ENCODE measurements at regions not wholly inside any gene's neighbourhood (a gene's known extent, or its start where the extent isn't known, plus 50 kb on each side); places are given as distances from the start of the nearest gene placed in this dataset.

DNA sequence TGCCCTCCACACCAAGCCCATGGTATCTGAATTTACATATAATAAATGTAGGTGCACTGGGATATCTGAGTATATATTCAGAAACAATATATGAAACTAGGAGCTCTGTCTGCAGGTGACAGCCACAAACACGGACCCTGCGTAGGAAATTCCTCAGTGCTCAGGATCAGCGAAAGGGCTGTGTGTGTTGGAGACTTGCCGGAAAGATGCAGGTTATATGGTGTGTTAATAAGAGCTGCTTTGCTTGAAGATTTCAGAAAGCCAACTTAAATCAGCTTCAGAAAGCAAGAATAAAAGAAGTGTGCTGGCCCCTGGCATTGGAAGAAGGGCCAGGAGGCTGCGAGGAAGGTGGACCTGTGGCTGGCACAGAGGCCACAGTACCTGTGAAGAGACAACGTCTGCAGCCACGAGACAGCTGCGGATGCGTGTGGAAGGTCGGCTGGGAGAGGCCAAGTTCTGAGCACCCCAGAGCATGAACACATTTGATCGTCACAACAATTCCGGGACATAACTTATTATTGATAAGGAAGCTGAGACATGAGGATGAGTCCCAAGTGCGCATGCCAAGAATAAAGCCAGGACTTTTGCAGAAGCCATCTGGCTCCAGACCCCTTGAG lies 183.2 kb downstream of the DLL1 start:
- no peaks in the 10 kb centered on the region for H4K20me1 ChIP-seq (ENCODE audit: insufficient read depth)
- TF ChIP-seq GABPA (IDR thresholded peaks at IDR 0.05; ENCODE audit: low read depth) (no peak), POLR2AphosphoS5 (IDR thresholded peaks at IDR 0.05; ENCODE audit: low read depth, low read length) (no peak), GATA2 (CRISPR knock-in tag; IDR thresholded peaks at IDR 0.05) (no peak)
- no peak for DNase-seq
- H3K9ac ChIP-seq, result no peak overlapping the region
- no peak overlapping the region for H3K4me3 ChIP-seq (ENCODE audit: low read depth in 2 of 2, low read length in 1 of 2)
- no peak overlapping the region for H2AFZ ChIP-seq (ENCODE audit: low read depth)
- 70% methylated on average over 13 of the region's 13 CpGs for WGBS (ENCODE audit: low lambda C conversion rate)
- no peaks in the 10 kb centered on the region for H3K4me1 ChIP-seq (ENCODE audit: control insufficient read depth in 1 of 2, insufficient read depth in 2 of 2, low read depth in 1 of 2, low read length in 1 of 2)
- H3K9me2 ChIP-seq, result no peaks in the 10 kb centered on the region
- H3K4me2 ChIP-seq, result no peak overlapping the region
- ChIA-PET POLR2A (no interaction called here), CTCF (interaction anchor here (1.2 to 2.6 kb wide), 2 partner anchors 11 to 16 kb away, joined by 3 to 6 read pairs; no protein-coding TSS in a partner anchor)
- peaks cover 5% of the 10 kb centered on the region; the same call in 1 of the 2 replicates for H3K9me3 ChIP-seq
- no peaks in the 10 kb centered on the region for H3F3A ChIP-seq (replicated peaks; ENCODE audit: insufficient read depth)
- H3K36me3 ChIP-seq (replicated peaks in 1 of 2; ENCODE audit: control insufficient read depth in 1 of 2, insufficient read depth in 2 of 2, low read length in 1 of 2), result no peaks in the 10 kb centered on the region
- no peaks in the 10 kb centered on the region for H3K79me2 ChIP-seq (ENCODE audit: insufficient read depth)
- H3K27me3 ChIP-seq (ENCODE audit: insufficient read depth), result no peaks in the 10 kb centered on the region
- H3K27ac ChIP-seq (ENCODE audit: low read depth in 2 of 2, low read length in 1 of 2), result no peak overlapping the region

DNA sequence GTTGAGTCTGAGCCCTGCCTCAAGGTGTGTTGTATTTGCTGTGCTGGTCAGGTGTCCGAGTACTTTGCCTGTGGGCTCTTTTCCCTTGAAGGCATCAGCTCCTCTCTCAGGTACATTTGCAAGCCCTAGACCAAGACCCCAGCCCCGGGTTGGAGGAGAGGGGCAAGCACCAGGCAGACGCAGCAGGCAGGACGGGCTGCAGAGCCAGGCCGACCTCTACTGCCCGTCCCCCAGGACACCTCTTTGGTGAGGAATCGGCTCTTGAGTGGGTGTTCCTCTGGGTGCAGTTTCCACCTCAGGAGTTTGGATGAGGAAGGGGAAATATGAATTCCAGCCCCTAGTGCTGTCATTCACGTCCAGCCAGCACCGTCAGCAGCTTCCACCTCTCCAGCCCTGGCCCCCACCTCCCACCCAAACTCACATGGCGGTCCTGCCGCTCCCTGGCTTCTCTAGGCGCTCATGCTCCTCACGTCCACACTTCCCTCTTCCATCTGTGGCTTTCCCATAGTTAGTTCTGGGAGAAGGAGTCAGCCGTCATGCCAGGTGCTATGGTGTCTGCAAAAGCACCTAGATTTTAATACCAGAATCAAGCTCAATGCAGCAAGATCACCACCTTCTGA lies 183.9 kb downstream of the DLL1 start:
- no peaks in the 10 kb centered on the region for H3F3A ChIP-seq (replicated peaks; ENCODE audit: insufficient read depth)
- CTCF ChIA-PET, result interaction anchor here (1.2 kb wide), 1 partner anchor 10 kb away, joined by 3 read pairs; no protein-coding TSS in a partner anchor
- POLR2A ChIA-PET, result no interaction called here
- TF ChIP-seq ELF1 (IDR thresholded peaks at IDR 0.05), result no peak
- no peak for TF ChIP-seq EP300 (IDR thresholded peaks at IDR 0.05; ENCODE audit: borderline replicate concordance in 1 of 2, low read depth in 1 of 2, low read length in 1 of 2)
- TF ChIP-seq FOSL2 (IDR thresholded peaks at IDR 0.05; ENCODE audit: borderline replicate concordance, low read depth), result no peak
- no peak for TF ChIP-seq RXRA (IDR thresholded peaks at IDR 0.05; ENCODE audit: borderline replicate concordance, low read depth)
- TF ChIP-seq, protein P1, sequence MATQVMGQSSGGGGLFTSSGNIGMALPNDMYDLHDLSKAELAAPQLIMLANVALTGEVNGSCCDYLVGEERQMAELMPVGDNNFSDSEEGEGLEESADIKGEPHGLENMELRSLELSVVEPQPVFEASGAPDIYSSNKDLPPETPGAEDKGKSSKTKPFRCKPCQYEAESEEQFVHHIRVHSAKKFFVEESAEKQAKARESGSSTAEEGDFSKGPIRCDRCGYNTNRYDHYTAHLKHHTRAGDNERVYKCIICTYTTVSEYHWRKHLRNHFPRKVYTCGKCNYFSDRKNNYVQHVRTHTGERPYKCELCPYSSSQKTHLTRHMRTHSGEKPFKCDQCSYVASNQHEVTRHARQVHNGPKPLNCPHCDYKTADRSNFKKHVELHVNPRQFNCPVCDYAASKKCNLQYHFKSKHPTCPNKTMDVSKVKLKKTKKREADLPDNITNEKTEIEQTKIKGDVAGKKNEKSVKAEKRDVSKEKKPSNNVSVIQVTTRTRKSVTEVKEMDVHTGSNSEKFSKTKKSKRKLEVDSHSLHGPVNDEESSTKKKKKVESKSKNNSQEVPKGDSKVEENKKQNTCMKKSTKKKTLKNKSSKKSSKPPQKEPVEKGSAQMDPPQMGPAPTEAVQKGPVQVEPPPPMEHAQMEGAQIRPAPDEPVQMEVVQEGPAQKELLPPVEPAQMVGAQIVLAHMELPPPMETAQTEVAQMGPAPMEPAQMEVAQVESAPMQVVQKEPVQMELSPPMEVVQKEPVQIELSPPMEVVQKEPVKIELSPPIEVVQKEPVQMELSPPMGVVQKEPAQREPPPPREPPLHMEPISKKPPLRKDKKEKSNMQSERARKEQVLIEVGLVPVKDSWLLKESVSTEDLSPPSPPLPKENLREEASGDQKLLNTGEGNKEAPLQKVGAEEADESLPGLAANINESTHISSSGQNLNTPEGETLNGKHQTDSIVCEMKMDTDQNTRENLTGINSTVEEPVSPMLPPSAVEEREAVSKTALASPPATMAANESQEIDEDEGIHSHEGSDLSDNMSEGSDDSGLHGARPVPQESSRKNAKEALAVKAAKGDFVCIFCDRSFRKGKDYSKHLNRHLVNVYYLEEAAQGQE (IDR thresholded peaks at IDR 0.05; ENCODE audit: low read depth, low read length), result no peak
- TF ChIP-seq, protein P2, sequence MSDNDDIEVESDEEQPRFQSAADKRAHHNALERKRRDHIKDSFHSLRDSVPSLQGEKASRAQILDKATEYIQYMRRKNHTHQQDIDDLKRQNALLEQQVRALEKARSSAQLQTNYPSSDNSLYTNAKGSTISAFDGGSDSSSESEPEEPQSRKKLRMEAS (IDR thresholded peaks at IDR 0.05; ENCODE audit: low read depth), result no peak
- no peak for TF ChIP-seq POLR2AphosphoS5 (IDR thresholded peaks at IDR 0.05; ENCODE audit: low read depth, low read length)
- TF ChIP-seq, protein P3, sequence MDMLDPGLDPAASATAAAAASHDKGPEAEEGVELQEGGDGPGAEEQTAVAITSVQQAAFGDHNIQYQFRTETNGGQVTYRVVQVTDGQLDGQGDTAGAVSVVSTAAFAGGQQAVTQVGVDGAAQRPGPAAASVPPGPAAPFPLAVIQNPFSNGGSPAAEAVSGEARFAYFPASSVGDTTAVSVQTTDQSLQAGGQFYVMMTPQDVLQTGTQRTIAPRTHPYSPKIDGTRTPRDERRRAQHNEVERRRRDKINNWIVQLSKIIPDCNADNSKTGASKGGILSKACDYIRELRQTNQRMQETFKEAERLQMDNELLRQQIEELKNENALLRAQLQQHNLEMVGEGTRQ (IDR thresholded peaks at IDR 0.05; ENCODE audit: borderline replicate concordance, low read depth, low read length), result no peak
- TF ChIP-seq NRF1 (IDR thresholded peaks at IDR 0.05; ENCODE audit: low read depth, low read length), result no peak
- no peak for TF ChIP-seq NFIC (IDR thresholded peaks at IDR 0.05; ENCODE audit: borderline replicate concordance)
- TF ChIP-seq GABPA (IDR thresholded peaks at IDR 0.05; ENCODE audit: low read depth), result no peak
- no peak for TF ChIP-seq JUND (IDR thresholded peaks at IDR 0.05)
- TF ChIP-seq, protein P4, sequence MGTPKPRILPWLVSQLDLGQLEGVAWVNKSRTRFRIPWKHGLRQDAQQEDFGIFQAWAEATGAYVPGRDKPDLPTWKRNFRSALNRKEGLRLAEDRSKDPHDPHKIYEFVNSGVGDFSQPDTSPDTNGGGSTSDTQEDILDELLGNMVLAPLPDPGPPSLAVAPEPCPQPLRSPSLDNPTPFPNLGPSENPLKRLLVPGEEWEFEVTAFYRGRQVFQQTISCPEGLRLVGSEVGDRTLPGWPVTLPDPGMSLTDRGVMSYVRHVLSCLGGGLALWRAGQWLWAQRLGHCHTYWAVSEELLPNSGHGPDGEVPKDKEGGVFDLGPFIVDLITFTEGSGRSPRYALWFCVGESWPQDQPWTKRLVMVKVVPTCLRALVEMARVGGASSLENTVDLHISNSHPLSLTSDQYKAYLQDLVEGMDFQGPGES (IDR thresholded peaks at IDR 0.05; ENCODE audit: low read depth, low read length), result no peak
- TF ChIP-seq TEAD4 (IDR thresholded peaks at IDR 0.05; ENCODE audit: borderline replicate concordance, insufficient read depth), result no peak
- TF ChIP-seq YY1 (IDR thresholded peaks at IDR 0.05; ENCODE audit: low read depth), result no peak
- TF ChIP-seq EZH2phosphoT487 (IDR thresholded peaks at IDR 0.05; ENCODE audit: borderline replicate concordance, low read depth), result no peak
- no peak for TF ChIP-seq TCF12 (IDR thresholded peaks at IDR 0.05)
- TF ChIP-seq, protein P5, sequence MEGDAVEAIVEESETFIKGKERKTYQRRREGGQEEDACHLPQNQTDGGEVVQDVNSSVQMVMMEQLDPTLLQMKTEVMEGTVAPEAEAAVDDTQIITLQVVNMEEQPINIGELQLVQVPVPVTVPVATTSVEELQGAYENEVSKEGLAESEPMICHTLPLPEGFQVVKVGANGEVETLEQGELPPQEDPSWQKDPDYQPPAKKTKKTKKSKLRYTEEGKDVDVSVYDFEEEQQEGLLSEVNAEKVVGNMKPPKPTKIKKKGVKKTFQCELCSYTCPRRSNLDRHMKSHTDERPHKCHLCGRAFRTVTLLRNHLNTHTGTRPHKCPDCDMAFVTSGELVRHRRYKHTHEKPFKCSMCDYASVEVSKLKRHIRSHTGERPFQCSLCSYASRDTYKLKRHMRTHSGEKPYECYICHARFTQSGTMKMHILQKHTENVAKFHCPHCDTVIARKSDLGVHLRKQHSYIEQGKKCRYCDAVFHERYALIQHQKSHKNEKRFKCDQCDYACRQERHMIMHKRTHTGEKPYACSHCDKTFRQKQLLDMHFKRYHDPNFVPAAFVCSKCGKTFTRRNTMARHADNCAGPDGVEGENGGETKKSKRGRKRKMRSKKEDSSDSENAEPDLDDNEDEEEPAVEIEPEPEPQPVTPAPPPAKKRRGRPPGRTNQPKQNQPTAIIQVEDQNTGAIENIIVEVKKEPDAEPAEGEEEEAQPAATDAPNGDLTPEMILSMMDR (IDR thresholded peaks at IDR 0.05), result no peak
- no peak for TF ChIP-seq MEF2A (IDR thresholded peaks at IDR 0.05; ENCODE audit: borderline replicate concordance, low read depth)
- H3K4me3 ChIP-seq (ENCODE audit: low read depth in 2 of 2, low read length in 1 of 2), result no peak overlapping the region
- no peaks in the 10 kb centered on the region for H3K9me2 ChIP-seq
- H3K9ac ChIP-seq, result no peak overlapping the region
- 40% methylated on average over 8 of the region's 14 CpGs for WGBS (ENCODE audit: low lambda C conversion rate)
- no peaks in the 10 kb centered on the region for H4K20me1 ChIP-seq (ENCODE audit: insufficient read depth)
- H3K27me3 ChIP-seq (ENCODE audit: insufficient read depth), result no peaks in the 10 kb centered on the region
- peak; percentile 10 for DNase-seq
- H3K36me3 ChIP-seq (replicated peaks in 1 of 2; ENCODE audit: control insufficient read depth in 1 of 2, insufficient read depth in 2 of 2, low read length in 1 of 2), result no peaks in the 10 kb centered on the region
- no peaks in the 10 kb centered on the region for H3K79me2 ChIP-seq (ENCODE audit: insufficient read depth)
- no peak overlapping the region for H3K27ac ChIP-seq (ENCODE audit: low read depth in 2 of 2, low read length in 1 of 2)
- no peak overlapping the region for H2AFZ ChIP-seq (ENCODE audit: low read depth)
- no peak overlapping the region for H3K4me2 ChIP-seq
- H3K4me1 ChIP-seq (ENCODE audit: control insufficient read depth in 1 of 2, insufficient read depth in 2 of 2, low read depth in 1 of 2, low read length in 1 of 2), result no peaks in the 10 kb centered on the region
- peaks cover 5% of the 10 kb centered on the region; the same call in 1 of the 2 replicates for H3K9me3 ChIP-seq

Measured in SK-N-SH (cell line).